GM12864 (cell line): ENCODE measurements at regions not wholly inside any gene's neighbourhood (a gene's known extent, or its start where the extent isn't known, plus 50 kb on each side); places are given as distances from the start of the nearest gene placed in this dataset.

Experiments
- DNase-seq: peaks from one replicate; pipeline ENCODE4 v3.0.0-alpha.2; 2011; ENCODE audit warnings: low read depth
- H3K4me3 ChIP-seq: 2 replicates; pipeline ENCODE4 v1.5.1; 2011; ENCODE audit warnings: mild to moderate bottlenecking, low read depth, low read length, control low read depth
- CTCF ChIP-seq: IDR thresholded peaks from 2 replicates; pipeline ENCODE4 v1.5.1; 2011; ENCODE audit warnings: low read depth, mild to moderate bottlenecking, moderate library complexity, low read length, control low read depth, inconsistent platforms; ENCODE audit errors: missing control alignments

DNA sequence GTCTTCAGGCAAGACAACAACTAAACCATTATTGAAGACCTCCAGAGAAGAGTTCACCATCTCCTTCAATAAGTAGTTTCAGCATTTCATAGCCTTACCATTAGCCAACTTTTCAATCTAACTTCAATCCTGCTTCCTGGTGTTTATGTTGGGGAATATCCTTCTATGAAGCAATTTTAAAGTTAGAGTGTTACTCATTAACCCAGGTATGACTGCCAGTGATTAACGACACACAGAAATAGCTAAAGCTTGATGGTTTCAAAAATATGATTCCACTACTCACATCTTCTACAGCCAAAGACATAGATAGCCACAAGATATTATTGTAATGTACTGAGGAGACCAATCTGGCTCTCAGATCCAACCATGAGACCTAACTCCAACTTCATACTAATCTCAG, 403.2 kb downstream of the EFNB2 start:
- no peak for TF ChIP-seq CTCF
- H3K4me3 ChIP-seq = no peak overlapping the region
- DNase-seq = no peak

- DNase-seq = no peak
- no peak overlapping the region for H3K4me3 ChIP-seq
- TF ChIP-seq CTCF = no peak
Measured at GRCh38 chr13:106129993-106130392, 405.5 kb downstream of the EFNB2 start.

- TF ChIP-seq CTCF = no peak
- no peak for DNase-seq
- H3K4me3 ChIP-seq = no peak overlapping the region
Measured at GRCh38 chr13:106129273-106129672, 406.2 kb downstream of the EFNB2 start.

DNA sequence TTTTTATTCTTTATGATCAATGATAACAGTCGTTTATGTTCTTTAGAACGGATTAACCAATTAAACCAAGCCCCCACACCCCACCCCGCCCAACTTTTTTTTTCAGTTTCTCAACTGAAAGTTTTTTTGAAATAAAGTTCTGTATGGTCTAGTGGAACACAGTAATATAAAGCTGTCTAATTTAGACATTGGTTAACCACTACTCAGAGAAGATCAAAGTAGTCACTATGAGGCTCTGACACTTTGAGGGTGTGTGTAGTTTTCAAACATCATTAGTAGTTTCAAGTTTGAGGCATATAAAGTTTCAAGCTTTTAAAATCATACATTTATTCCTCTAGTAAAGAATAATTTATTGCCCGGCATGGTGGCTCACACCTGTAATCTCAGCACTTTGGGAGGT, 413.2 kb downstream of the EFNB2 start:
- TF ChIP-seq CTCF = no peak
- DNase-seq = no peak
- H3K4me3 ChIP-seq = no peak overlapping the region

DNA sequence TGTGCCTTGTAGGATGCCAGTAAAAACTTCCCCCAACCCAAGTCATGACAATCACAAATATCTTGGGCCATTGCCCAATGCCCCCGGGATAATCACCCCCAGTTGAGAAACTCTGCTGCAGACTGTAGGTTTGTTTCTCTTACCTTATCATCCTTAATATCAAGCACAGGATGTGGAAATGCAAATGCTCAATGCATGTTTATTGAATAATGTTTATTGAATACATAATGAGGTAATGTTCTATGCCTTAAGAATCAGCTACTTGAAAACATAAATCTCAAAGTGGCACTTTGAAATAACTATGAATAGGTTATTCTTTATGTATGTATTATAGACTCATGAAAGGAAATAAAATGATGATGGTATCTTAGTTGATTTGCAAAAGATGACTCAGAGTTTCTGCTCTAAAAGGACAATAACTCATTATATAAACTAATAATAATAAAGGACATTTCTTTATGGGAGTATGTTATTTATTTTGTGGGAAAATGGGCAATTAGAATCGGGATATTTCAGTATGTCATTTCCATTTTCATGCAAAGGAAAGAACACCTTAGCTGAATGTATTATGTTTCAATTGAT, 414.2 kb downstream of the EFNB2 start:
- DNase-seq = no peak
- no peak overlapping the region for H3K4me3 ChIP-seq
- TF ChIP-seq CTCF = no peak

DNA sequence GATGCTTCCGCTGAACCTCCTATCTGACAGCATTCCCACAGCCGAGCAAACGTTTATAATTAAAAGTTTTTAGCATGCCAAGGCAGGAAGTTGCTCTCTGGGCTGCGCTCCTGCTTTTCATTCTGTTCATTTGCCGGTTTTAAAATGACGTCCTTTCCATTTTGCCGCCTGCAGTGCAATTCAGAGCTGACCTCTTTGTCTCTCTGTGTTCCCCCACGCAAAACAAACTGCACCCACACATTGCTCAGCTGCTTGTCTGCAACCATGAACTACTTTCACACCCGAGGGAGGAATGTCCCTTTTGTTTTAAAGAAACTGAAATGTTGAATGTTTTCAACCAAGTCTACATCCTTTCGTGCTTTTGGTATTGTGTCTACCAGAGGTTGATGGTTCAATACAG, 416.5 kb downstream of the EFNB2 start:
- TF ChIP-seq CTCF = no peak

DNA sequence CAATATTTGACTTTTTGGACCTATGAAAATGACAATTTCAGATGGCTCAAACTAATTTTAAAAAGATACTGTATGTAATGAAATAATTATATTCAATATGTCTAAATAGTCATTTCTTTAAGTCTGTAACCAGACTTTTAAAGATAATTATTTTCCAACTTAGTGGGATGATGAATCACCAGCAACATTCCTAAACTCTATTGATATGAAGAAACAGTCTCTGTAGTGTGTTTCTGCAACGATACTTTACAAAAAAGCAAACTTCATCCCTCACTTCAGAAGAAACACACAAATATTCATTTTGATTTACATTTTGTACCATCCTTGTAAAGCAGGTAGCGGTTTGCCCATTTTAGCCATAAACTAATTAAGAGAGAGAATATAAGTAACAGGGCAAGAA, 417.4 kb downstream of the EFNB2 start:
- no peak for TF ChIP-seq CTCF
- no peak for DNase-seq
- no peak overlapping the region for H3K4me3 ChIP-seq

More for the DNA sequence above, 416.5 kb downstream of the EFNB2 start:
- no peak overlapping the region for H3K4me3 ChIP-seq
- no peak for DNase-seq
